CD8-positive, alpha-beta memory T cell (primary cell): ENCODE measurements at regions not wholly inside any gene's neighbourhood (a gene's known extent, or its start where the extent isn't known, plus 50 kb on each side); places are given as distances from the start of the nearest gene placed in this dataset.
A peak's percentile ranks its signal among the peaks of the same experiment; 100 is the strongest.

Experiments
- CTCF ChIA-PET: fragments of 350-600 bp; sonication (Branson Sonifier 250); formaldehyde crosslinking; loops from one replicate; lab custom pipeline; 2021; ENCODE audit warnings: antibody characterized with exemption; lab: Charles Lee
- POLR2A ChIA-PET: fragments of 350-600 bp; sonication (Branson Sonifier 250); formaldehyde crosslinking; loops from one replicate; lab custom pipeline; 2021; ENCODE audit warnings: antibody characterized with exemption; lab: Charles Lee
- DNase-seq, 5 donors: peaks; one replicate each; pipeline versions ENCODE4 v3.0.0 to v3.0.0-alpha.2; 2020 to 2022; ENCODE audit warnings: mixed read lengths in 1 of 5
- H3K27ac ChIP-seq: one replicate; pipeline ENCODE4 v1.7.0; 2013; ENCODE audit warnings: low read depth, mild to moderate bottlenecking, low read length, moderate library complexity
- H3K27me3 ChIP-seq: 2 replicates; pipeline ENCODE4 v1.7.0; 2013; ENCODE audit warnings: low read length, mild to moderate bottlenecking; ENCODE audit not compliant: insufficient read depth, poor library complexity, severe bottlenecking
- H3K36me3 ChIP-seq: 2 replicates; pipeline ENCODE4 v1.7.0; 2013; ENCODE audit warnings: mild to moderate bottlenecking, low read length, moderate library complexity; ENCODE audit not compliant: insufficient read depth
- H3K4me1 ChIP-seq: 2 replicates; pipeline ENCODE4 v1.7.0; 2013; ENCODE audit warnings: mild to moderate bottlenecking, low read length, moderate library complexity; ENCODE audit not compliant: insufficient read depth
- H3K4me3 ChIP-seq: 2 replicates; pipeline ENCODE4 v1.7.0; 2013; ENCODE audit warnings: mild to moderate bottlenecking, low read length
- H3K9me3 ChIP-seq: 2 replicates; pipeline ENCODE4 v1.7.0; 2013; ENCODE audit warnings: mild to moderate bottlenecking, low read length
- H3K27ac Mint-ChIP-seq, 8 donors: one replicate each; pipeline ENCODE4 v1.8.0; 2020 to 2021; ENCODE audit warnings: mixed read lengths in 8 of 8, mild to moderate bottlenecking in 6 of 8, inconsistent platforms in 3 of 8, moderate library complexity in 3 of 8
- H3K27me3 Mint-ChIP-seq, 2 donors: one replicate each; pipeline ENCODE4 v1.8.0; 2020 to 2021; ENCODE audit warnings: mixed read lengths in 2 of 2, mild to moderate bottlenecking in 1 of 2, moderate library complexity in 1 of 2
- H3K36me3 Mint-ChIP-seq, 3 donors: one replicate each; pipeline ENCODE4 v1.8.0; 2020 to 2021; ENCODE audit warnings: mixed read lengths in 3 of 3, inconsistent platforms in 1 of 3, mild to moderate bottlenecking in 1 of 3
- H3K4me1 Mint-ChIP-seq, 3 donors: one replicate each; pipeline ENCODE4 v1.8.0; 2020 to 2021; ENCODE audit warnings: mixed read lengths in 3 of 3, inconsistent platforms in 1 of 3, mild to moderate bottlenecking in 1 of 3
- H3K4me3 Mint-ChIP-seq, 7 donors: one replicate each; pipeline ENCODE4 v1.8.0; 2020 to 2021; ENCODE audit warnings: mixed read lengths in 7 of 7, mild to moderate bottlenecking in 6 of 7, moderate library complexity in 4 of 7, inconsistent platforms in 2 of 7
- H3K9me3 Mint-ChIP-seq, 5 donors: one replicate each; pipeline ENCODE4 v1.8.0; 2020 to 2022; ENCODE audit warnings: mixed read lengths in 5 of 5, mild to moderate bottlenecking in 3 of 5, moderate library complexity in 2 of 5, inconsistent platforms in 1 of 5

- Histone ChIP-seq H3K4me1 (no peaks in the 10 kb centered on the region), H3K27me3 (no peaks in the 10 kb centered on the region), H3K4me3 (no peak overlapping the region), H3K27ac (no peak overlapping the region), H3K9me3 (no peaks in the 10 kb centered on the region), H3K36me3 (no peaks in the 10 kb centered on the region)
- H3K27ac Mint-ChIP-seq, result no peak overlapping the region
- H3K4me3 Mint-ChIP-seq, result no peak overlapping the region
- peak in 1 of 5 donors; percentile 5 for DNase-seq
- H3K9me3 Mint-ChIP-seq, result peaks cover 0 to 4% (median 0%) of the 10 kb centered on the region in 5 donors
- no peaks in the 10 kb centered on the region for H3K36me3 Mint-ChIP-seq
- H3K27me3 Mint-ChIP-seq, result no peaks in the 10 kb centered on the region
- peaks cover 0 to 2% (median 0%) of the 10 kb centered on the region in 3 donors for H3K4me1 Mint-ChIP-seq
- POLR2A ChIA-PET, result no interaction called here
- CTCF ChIA-PET, result interaction anchor here (0.9 to 1.1 kb wide), 2 partner anchors 58 to 931 kb away, joined by 3 to 4 read pairs; no protein-coding TSS in a partner anchor
These were observed 725.5 kb upstream of the ARRDC4 start for GRCh38 chr15:97234851-97235610.

GRCh38 chr15:97235611-97235985, 724.9 kb upstream of the ARRDC4 start:
- no peaks in the 10 kb centered on the region for H3K36me3 ChIP-seq
- Mint-ChIP-seq H3K4me3 (no peak overlapping the region), H3K9me3 (peaks cover 0 to 2% (median 0%) of the 10 kb centered on the region in 5 donors), H3K27me3 (no peaks in the 10 kb centered on the region), H3K27ac (no peak overlapping the region), H3K4me1 (peaks cover 0 to 2% (median 0%) of the 10 kb centered on the region in 3 donors), H3K36me3 (no peaks in the 10 kb centered on the region)
- POLR2A ChIA-PET, result no interaction called here
- H3K27me3 ChIP-seq, result no peaks in the 10 kb centered on the region
- no peak overlapping the region for H3K27ac ChIP-seq
- DNase-seq, result no peak
- H3K4me3 ChIP-seq, result no peak overlapping the region
- no peaks in the 10 kb centered on the region for H3K4me1 ChIP-seq
- CTCF ChIA-PET, result interaction anchor here (1.1 kb wide), 1 partner anchor 932 kb away, joined by 4 read pairs; no protein-coding TSS in a partner anchor
- no peaks in the 10 kb centered on the region for H3K9me3 ChIP-seq

GRCh38 chr15:97236140-97236539, 724.4 kb upstream of the ARRDC4 start:
- no peaks in the 10 kb centered on the region for H3K9me3 ChIP-seq
- H3K27ac ChIP-seq, result no peak overlapping the region
- H3K4me1 Mint-ChIP-seq, result peaks cover 0 to 2% (median 0%) of the 10 kb centered on the region in 3 donors
- no peaks in the 10 kb centered on the region for H3K4me1 ChIP-seq
- no peaks in the 10 kb centered on the region for H3K36me3 Mint-ChIP-seq
- no peak for DNase-seq
- no peaks in the 10 kb centered on the region for H3K9me3 Mint-ChIP-seq
- ChIA-PET CTCF (no interaction called here), POLR2A (no interaction called here)
- H3K4me3 Mint-ChIP-seq, result no peak overlapping the region
- H3K27me3 Mint-ChIP-seq, result no peaks in the 10 kb centered on the region
- no peak overlapping the region for H3K27ac Mint-ChIP-seq
- no peaks in the 10 kb centered on the region for H3K36me3 ChIP-seq
- H3K27me3 ChIP-seq, result no peaks in the 10 kb centered on the region
- H3K4me3 ChIP-seq, result no peak overlapping the region

GRCh38 chr15:97237160-97237559, 723.3 kb upstream of the ARRDC4 start:
- H3K9me3 ChIP-seq, result no peaks in the 10 kb centered on the region
- H3K27me3 ChIP-seq, result no peaks in the 10 kb centered on the region
- H3K27ac ChIP-seq, result no peak overlapping the region
- CTCF ChIA-PET, result no interaction called here
- H3K36me3 ChIP-seq, result no peaks in the 10 kb centered on the region
- no peaks in the 10 kb centered on the region for H3K4me1 ChIP-seq
- H3K27me3 Mint-ChIP-seq, result no peaks in the 10 kb centered on the region
- no peak overlapping the region for H3K4me3 Mint-ChIP-seq
- DNase-seq, result no peak
- no peaks in the 10 kb centered on the region for H3K4me1 Mint-ChIP-seq
- H3K4me3 ChIP-seq, result no peak overlapping the region
- H3K9me3 Mint-ChIP-seq, result no peaks in the 10 kb centered on the region
- no peaks in the 10 kb centered on the region for H3K36me3 Mint-ChIP-seq
- POLR2A ChIA-PET, result no interaction called here
- H3K27ac Mint-ChIP-seq, result no peak overlapping the region

- Histone ChIP-seq H3K27ac (no peak overlapping the region), H3K27me3 (no peaks in the 10 kb centered on the region), H3K4me1 (no peaks in the 10 kb centered on the region), H3K4me3 (no peak overlapping the region), H3K9me3 (no peaks in the 10 kb centered on the region), H3K36me3 (no peaks in the 10 kb centered on the region)
- ChIA-PET POLR2A (no interaction called here), CTCF (no interaction called here)
- peaks cover 0 to 21% (median 8%) of the 10 kb centered on the region in 5 donors for H3K9me3 Mint-ChIP-seq
- no peaks in the 10 kb centered on the region for H3K36me3 Mint-ChIP-seq
- H3K4me1 Mint-ChIP-seq, result no peaks in the 10 kb centered on the region
- DNase-seq, result no peak
- no peak overlapping the region for H3K27ac Mint-ChIP-seq
- H3K4me3 Mint-ChIP-seq, result no peak overlapping the region
- peaks cover 0 to 4% of the 10 kb centered on the region in 2 donors for H3K27me3 Mint-ChIP-seq
These were observed 712.1 kb upstream of the ARRDC4 start for GRCh38 chr15:97248376-97248775.

- H3K27me3 Mint-ChIP-seq, result no peaks in the 10 kb centered on the region
These were observed 700.6 kb upstream of the ARRDC4 start for GRCh38 chr15:97259943-97260342.

GRCh38 chr15:97301166-97301565, 659.3 kb upstream of the ARRDC4 start:
- Histone ChIP-seq H3K27me3 (no peaks in the 10 kb centered on the region), H3K27ac (no peak overlapping the region), H3K4me1 (no peaks in the 10 kb centered on the region), H3K36me3 (no peaks in the 10 kb centered on the region), H3K9me3 (no peaks in the 10 kb centered on the region), H3K4me3 (no peak overlapping the region)
- Mint-ChIP-seq H3K4me1 (no peaks in the 10 kb centered on the region), H3K9me3 (peaks cover 0 to 16% (median 3%) of the 10 kb centered on the region in 5 donors), H3K36me3 (no peaks in the 10 kb centered on the region), H3K27me3 (no peaks in the 10 kb centered on the region), H3K27ac (no peak overlapping the region), H3K4me3 (no peak overlapping the region)
- CTCF ChIA-PET, result no interaction called here
- DNase-seq, result no peak
- POLR2A ChIA-PET, result no interaction called here

More at GRCh38 chr15:97259943-97260342, 700.6 kb upstream of the ARRDC4 start:
- Mint-ChIP-seq H3K36me3 (no peaks in the 10 kb centered on the region), H3K27ac (no peak overlapping the region), H3K4me1 (no peaks in the 10 kb centered on the region), H3K4me3 (no peak overlapping the region), H3K9me3 (peaks cover 5 to 16% (median 9%) of the 10 kb centered on the region in 5 donors)
- Histone ChIP-seq H3K9me3 (no peaks in the 10 kb centered on the region), H3K4me3 (no peak overlapping the region), H3K27ac (no peak overlapping the region), H3K36me3 (no peaks in the 10 kb centered on the region), H3K4me1 (no peaks in the 10 kb centered on the region), H3K27me3 (no peaks in the 10 kb centered on the region)
- POLR2A ChIA-PET, result no interaction called here
- CTCF ChIA-PET, result no interaction called here
- DNase-seq, result no peak

GRCh38 chr15:97316362-97316761, 644.1 kb upstream of the ARRDC4 start:
- Mint-ChIP-seq H3K4me3 (no peak overlapping the region), H3K27ac (no peak overlapping the region), H3K4me1 (no peaks in the 10 kb centered on the region), H3K27me3 (no peaks in the 10 kb centered on the region), H3K36me3 (no peaks in the 10 kb centered on the region), H3K9me3 (peaks cover 4 to 22% (median 5%) of the 10 kb centered on the region in 5 donors)
- Histone ChIP-seq H3K9me3 (no peaks in the 10 kb centered on the region), H3K27ac (no peak overlapping the region), H3K4me3 (no peak overlapping the region), H3K36me3 (no peaks in the 10 kb centered on the region), H3K4me1 (no peaks in the 10 kb centered on the region), H3K27me3 (no peaks in the 10 kb centered on the region)
- ChIA-PET CTCF (no interaction called here), POLR2A (no interaction called here)
- DNase-seq, result no peak
